Suprapubic skin (tissue), 3 donors: ENCODE measurements at regions not wholly inside any gene's neighbourhood (a gene's known extent, or its start where the extent isn't known, plus 50 kb on each side); places are given as distances from the start of the nearest gene placed in this dataset.

Experiments used
- CTCF ChIP-seq, 2 donors: fragments of 200-600 bp in 1 of 2; fragments of 450-650 bp in 1 of 2; sonication (generic) in 1 of 2; IDR thresholded peaks; one replicate each; pipeline ENCODE4 v1.5.1; 2016 to 2019; ENCODE audit warnings: antibody characterized with exemption in 2 of 2, mild to moderate bottlenecking in 1 of 2, moderate library complexity in 1 of 2
- POLR2A ChIP-seq, 2 donors: fragments of 450-650 bp; IDR thresholded peaks; one replicate each; pipeline ENCODE4 v1.6.1; 2017; ENCODE audit warnings: antibody characterized with exemption in 2 of 2, mild to moderate bottlenecking in 2 of 2, moderate library complexity in 2 of 2

GRCh38 chr3:101104321-101104720 is 111.1 kb upstream of the ABI3BP start:
- TF ChIP-seq CTCF (IDR thresholded peaks at IDR 0.05) (no peak), POLR2A (IDR thresholded peaks at IDR 0.05) (no peak)
